Small intestine (tissue), 7 donors: ENCODE measurements at regions not wholly inside any gene's neighbourhood (a gene's known extent, or its start where the extent isn't known, plus 50 kb on each side); places are given as distances from the start of the nearest gene placed in this dataset.

Experiments
- DNase-seq, 2 donors: peaks; one replicate each; pipeline versions ENCODE4 v3.0.0 to v3.0.0-alpha.2; 2013
- FAIRE-seq: peaks from 2 replicates; lab custom pipeline; 2012; peaks lifted over from hg19 to GRCh38; lab: Jason Lieb, UNC
- H3K27ac ChIP-seq, 3 donors: one replicate each; pipeline ENCODE4 v1.5.1; 2013; ENCODE audit warnings: low read length in 2 of 3, mild to moderate bottlenecking in 2 of 3, control low read depth in 1 of 3, inconsistent platforms in 1 of 3, low read depth in 1 of 3, moderate library complexity in 1 of 3
- H3K27me3 ChIP-seq, 3 donors: one replicate each; pipeline ENCODE4 v1.6.1; 2013; ENCODE audit warnings: low read length in 3 of 3, inconsistent platforms in 1 of 3; ENCODE audit not compliant: control insufficient read depth in 3 of 3, insufficient read depth in 3 of 3
- H3K36me3 ChIP-seq, 3 donors: one replicate each; pipeline ENCODE4 v1.6.1; 2013; ENCODE audit warnings: low read length in 3 of 3, inconsistent platforms in 1 of 3, low read depth in 1 of 3, mild to moderate bottlenecking in 1 of 3, moderate library complexity in 1 of 3; ENCODE audit not compliant: control insufficient read depth in 3 of 3, insufficient read depth in 2 of 3
- H3K4me1 ChIP-seq, 3 donors: one replicate each; pipeline ENCODE4 v1.6.1; 2013; ENCODE audit warnings: low read length in 2 of 3, inconsistent platforms in 1 of 3, low read depth in 1 of 3, mild to moderate bottlenecking in 1 of 3, moderate library complexity in 1 of 3; ENCODE audit not compliant: control insufficient read depth in 3 of 3, insufficient read depth in 2 of 3
- H3K4me3 ChIP-seq, 3 donors: one replicate each; pipeline ENCODE4 v1.5.1; 2013; ENCODE audit warnings: low read length in 3 of 3, control low read depth in 1 of 3, inconsistent platforms in 1 of 3, low read depth in 1 of 3, mild to moderate bottlenecking in 1 of 3, moderate library complexity in 1 of 3
- H3K9me3 ChIP-seq, 2 donors: one replicate each; pipeline ENCODE4 v1.6.1; 2013; ENCODE audit warnings: low read depth in 1 of 2, low read length in 1 of 2; ENCODE audit not compliant: control insufficient read depth in 2 of 2, insufficient read depth in 1 of 2
- WGBS, 3 donors: extraction: QIAGEN DNeasy Blood & Tissue Kit; methylation state at CpG; one replicate each; pipeline ENCODE4 v1.1.7; 2013; 5-methylcytosine and 5-hydroxymethylcytosine counted together
- donor health status: healthy with polysubstance abuse.
- donor health status: control.
- donor health status: control.
- donor health status: Bipolar disorder and iron deficiency.
- donor health status: healthy.

DNA sequence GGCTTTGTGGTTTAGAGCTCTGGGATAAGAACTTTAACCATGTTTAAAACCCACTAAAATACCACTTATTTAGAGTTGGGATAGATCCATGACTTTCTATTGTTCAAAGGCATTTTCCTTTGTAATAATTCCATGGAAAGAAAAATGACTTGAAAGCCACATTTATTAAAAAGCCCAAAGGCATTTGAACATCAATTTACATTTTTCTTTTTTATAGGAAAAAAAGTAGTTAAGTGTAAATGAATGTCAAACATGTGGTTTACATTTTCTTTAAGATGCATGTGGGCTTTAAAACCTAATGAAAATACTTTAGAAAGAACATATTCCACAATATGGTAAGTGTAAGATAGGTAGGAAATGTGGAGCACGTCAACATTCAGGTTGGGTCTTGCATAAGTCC lies 443.2 kb downstream of the TOX3 start:
- Histone ChIP-seq H3K4me1 (no peaks in the 10 kb centered on the region), H3K27ac (no peak overlapping the region), H3K4me3 (no peak overlapping the region), H3K27me3 (no peaks in the 10 kb centered on the region), H3K9me3 (no peaks in the 10 kb centered on the region), H3K36me3 (no peaks in the 10 kb centered on the region)
- 51 to 89% (median 79%) methylated on average over 1 of the region's 1 CpG for WGBS, 3 donors
- FAIRE-seq: no peak
- DNase-seq: no peak

DNA sequence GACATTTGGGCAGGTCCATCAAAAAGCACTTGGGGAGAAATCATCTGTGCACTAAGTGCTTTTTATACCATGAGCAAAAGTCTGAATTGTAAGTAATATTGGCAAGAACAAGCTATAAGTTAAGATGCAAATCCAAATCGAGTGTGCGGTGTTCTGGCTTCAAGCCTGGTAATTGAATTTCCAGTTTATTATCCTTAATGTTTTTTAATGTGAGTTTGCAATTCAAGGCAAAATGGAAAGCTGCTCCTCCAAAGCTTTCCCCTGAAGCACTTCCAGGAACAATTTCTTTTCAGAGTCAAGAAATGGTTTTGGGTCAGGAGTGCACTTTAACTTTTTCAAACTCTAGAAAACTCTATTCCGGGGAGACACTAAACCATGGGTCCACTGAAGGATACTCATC lies 445.7 kb downstream of the TOX3 start:
- H3K27ac ChIP-seq: no peak overlapping the region
- no peak overlapping the region for H3K4me3 ChIP-seq
- DNase-seq (no peak), FAIRE-seq (no peak)
- H3K27me3 ChIP-seq: no peaks in the 10 kb centered on the region
- no peaks in the 10 kb centered on the region for H3K4me1 ChIP-seq
- 62 to 80% (median 71%) methylated on average over 3 of the region's 3 CpGs for WGBS, 3 donors
- no peaks in the 10 kb centered on the region for H3K36me3 ChIP-seq
- no peaks in the 10 kb centered on the region for H3K9me3 ChIP-seq

DNA sequence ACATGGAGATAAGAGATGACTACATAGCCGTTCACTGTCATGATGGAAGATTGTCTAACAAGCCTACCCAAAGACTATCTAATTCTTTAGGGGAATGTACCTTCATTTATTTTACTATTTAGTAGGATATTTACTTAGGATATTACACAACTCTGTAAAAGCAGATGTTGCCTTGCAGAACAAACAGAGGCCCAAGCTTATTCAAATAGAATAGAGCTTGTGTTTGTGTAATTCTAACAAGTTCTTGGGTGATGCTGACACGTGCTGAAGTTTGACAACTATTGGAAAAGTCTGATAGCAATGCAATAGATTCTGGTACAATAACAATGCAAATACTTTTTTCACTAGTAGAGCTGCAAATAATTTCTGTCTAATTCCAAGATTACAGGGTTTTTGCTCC lies 447.6 kb downstream of the TOX3 start:
- H3K27ac ChIP-seq: no peak overlapping the region
- WGBS, 3 donors: 9 to 50% (median 24%) methylated on average over 2 of the region's 2 CpGs
- no peaks in the 10 kb centered on the region for H3K27me3 ChIP-seq
- no peaks in the 10 kb centered on the region for H3K4me1 ChIP-seq
- DNase-seq: peak in 1 of 2 donors; percentile 18
- no peaks in the 10 kb centered on the region for H3K36me3 ChIP-seq
- FAIRE-seq: no peak
- H3K9me3 ChIP-seq: no peaks in the 10 kb centered on the region
- no peak overlapping the region for H3K4me3 ChIP-seq

DNA sequence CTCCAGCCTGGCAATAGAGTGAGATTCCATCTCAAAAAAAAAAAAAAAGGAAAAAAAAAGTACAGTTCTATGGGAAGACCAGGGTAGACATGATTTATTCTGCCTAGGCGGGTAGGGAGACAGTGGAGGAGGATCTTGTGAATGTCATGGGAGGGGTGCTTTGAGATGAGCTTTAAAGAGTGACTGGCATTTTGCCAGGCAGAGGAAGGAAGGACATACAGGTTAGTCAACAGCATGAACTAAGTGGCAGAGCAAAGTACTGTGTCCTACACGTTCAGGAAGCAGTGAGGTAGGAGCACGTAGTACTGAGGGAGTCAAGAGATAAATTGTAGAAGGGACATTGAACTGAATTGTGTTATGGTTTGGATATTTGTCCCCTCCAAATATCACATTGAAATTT lies 451.5 kb downstream of the TOX3 start:
- no peak for FAIRE-seq
- WGBS, 3 donors: 35 to 62% (median 40%) methylated on average over 3 of the region's 3 CpGs
- DNase-seq: peak in 1 of 2 donors; percentile 83
- Histone ChIP-seq H3K4me1 (no peaks in the 10 kb centered on the region), H3K4me3 (no peak overlapping the region), H3K36me3 (no peaks in the 10 kb centered on the region), H3K27ac (no peak overlapping the region), H3K27me3 (no peaks in the 10 kb centered on the region), H3K9me3 (no peaks in the 10 kb centered on the region)

DNA sequence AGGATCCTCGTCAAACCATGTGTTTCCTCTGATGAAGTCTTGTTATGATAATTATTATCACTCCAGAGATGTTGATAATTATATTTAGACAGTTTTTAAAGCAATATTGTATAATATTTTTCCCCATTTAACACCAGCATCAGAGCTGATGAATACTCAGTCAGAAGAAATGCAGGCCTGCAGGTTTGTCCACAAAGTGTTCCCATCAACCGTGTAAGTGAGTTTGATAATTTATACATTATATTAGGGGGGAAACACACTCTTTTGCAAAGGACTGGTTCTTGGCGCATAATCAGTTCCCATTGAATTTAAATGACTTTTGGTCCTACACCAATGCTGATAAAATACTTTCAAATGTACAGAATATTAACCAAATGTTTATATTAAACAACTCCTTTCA lies 454.8 kb downstream of the TOX3 start:
- Histone ChIP-seq H3K27ac (no peak overlapping the region), H3K4me3 (no peak overlapping the region), H3K36me3 (no peaks in the 10 kb centered on the region), H3K9me3 (no peaks in the 10 kb centered on the region), H3K27me3 (no peaks in the 10 kb centered on the region), H3K4me1 (no peaks in the 10 kb centered on the region)
- WGBS, 3 donors: 85 to 94% (median 94%) methylated on average over 3 of the region's 3 CpGs
- DNase-seq: no peak
- no peak for FAIRE-seq

DNA sequence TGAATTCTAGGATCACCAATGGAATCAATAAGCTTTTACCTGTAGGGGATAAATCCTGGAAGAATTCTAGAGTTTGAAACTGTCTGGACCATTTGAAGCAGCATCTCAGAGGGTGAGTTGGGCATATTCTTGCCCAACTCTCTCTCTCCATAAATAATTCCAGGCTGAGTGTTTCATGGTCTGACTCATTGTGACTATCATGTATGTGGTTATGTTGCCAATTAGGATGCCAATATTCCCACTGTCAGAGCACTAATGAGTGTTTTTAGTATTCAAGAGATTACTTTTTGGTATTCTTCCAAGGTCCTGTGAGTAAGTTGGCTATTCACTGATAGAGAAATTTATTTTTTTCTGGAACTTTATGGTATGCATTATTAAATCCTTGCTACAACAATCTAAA lies 456.9 kb downstream of the TOX3 start:
- FAIRE-seq (no peak), DNase-seq (no peak)
- no peaks in the 10 kb centered on the region for H3K36me3 ChIP-seq
- H3K4me1 ChIP-seq: no peaks in the 10 kb centered on the region
- no peak overlapping the region for H3K4me3 ChIP-seq
- no peaks in the 10 kb centered on the region for H3K27me3 ChIP-seq
- H3K27ac ChIP-seq: no peak overlapping the region
- H3K9me3 ChIP-seq: no peaks in the 10 kb centered on the region

DNA sequence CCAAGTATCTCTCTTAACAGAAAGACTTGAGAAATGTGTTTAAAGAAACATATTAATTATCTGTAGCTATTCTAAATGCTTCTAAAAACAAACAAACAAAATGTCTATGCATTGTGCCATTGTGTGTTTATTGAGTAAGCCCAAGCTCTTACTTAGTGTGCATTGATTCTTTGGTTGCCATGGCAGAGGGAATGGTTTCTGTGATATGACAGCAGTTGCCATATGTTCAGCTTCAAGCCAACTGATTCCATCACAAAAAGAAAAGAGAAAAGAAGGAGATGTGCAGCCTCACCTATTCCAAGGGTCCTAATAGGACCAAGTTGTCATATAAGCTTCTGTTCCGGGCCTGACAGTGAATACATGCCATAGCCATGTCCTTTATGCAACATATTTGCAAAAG lies 457.5 kb downstream of the TOX3 start:
- WGBS, 3 donors: 78 to 80% (median 79%) methylated on average over 1 of the region's 1 CpG
- no peak overlapping the region for H3K27ac ChIP-seq
- no peaks in the 10 kb centered on the region for H3K4me1 ChIP-seq
- no peaks in the 10 kb centered on the region for H3K9me3 ChIP-seq
- no peaks in the 10 kb centered on the region for H3K36me3 ChIP-seq
- FAIRE-seq (no peak), DNase-seq (no peak)
- H3K4me3 ChIP-seq: no peak overlapping the region
- H3K27me3 ChIP-seq: no peaks in the 10 kb centered on the region

DNA sequence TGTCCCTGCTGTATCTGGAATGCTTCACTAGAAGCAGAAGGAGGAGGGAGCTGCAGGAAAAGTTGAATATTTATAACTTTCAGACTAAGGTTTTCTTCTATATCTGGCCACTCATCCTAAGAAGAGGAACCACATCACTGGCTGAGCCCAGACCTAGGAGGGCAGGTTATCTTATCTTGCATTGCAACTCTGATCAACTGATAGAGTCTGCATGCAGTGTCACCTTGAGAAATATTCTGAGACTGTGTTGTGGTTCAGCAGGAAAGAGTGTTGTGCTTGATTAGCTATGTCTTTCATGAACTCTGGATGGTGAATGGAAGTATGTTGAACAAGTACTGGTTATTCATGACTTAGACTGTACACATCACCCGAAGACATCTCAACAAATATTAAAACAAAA lies 460.0 kb downstream of the TOX3 start:
- Histone ChIP-seq H3K4me1 (no peaks in the 10 kb centered on the region), H3K36me3 (no peaks in the 10 kb centered on the region), H3K9me3 (no peaks in the 10 kb centered on the region), H3K27ac (no peak overlapping the region), H3K27me3 (no peaks in the 10 kb centered on the region), H3K4me3 (no peak overlapping the region)
- 64 to 85% (median 82%) methylated on average over 1 of the region's 1 CpG for WGBS, 3 donors
- no peak for DNase-seq
- FAIRE-seq: no peak

DNA sequence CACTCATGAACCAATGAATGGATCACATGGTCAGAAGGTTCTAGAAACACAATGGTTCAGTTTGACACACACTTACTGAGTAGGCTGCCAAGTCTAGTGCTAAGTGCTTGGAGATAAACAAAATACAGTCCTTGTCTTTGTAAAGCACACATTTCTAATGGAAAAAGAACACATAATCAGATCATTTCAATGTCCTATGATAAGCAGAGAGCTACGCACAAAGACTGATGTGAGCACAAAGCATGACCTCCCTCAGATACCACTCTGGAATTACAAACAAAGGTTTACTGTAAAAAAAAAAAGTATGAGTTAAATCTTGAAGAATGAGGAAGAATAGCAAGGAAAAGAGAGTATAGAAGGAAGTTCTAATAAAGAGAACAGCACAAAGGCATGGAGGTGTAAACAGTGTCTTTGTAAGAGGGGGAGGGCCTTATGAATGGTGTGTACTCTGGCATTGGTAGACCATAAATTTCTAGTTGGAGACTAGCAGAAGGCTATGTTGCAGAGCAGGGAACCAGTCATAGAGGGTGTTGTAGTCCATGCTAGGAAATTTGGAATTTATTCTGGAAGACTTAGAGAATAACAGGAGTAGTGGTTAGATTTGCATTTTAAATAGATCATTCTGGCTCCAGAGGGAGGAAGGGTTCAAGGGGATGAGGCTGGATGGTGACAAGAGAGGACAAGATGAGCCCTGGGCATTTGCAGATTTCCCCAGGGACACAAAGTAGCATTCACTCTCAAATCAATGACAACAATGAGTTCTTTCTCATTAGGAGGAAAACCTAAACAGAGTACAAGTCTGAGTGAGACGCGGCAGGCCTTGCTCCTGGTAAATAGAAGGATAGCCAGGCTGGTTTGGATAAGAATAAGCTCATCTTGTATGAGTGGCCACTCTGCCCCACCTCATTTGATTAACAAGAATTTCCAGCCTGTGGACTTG lies 468.0 kb downstream of the TOX3 start:
- FAIRE-seq (no peak), DNase-seq (no peak)
- H3K36me3 ChIP-seq: no peaks in the 10 kb centered on the region
- H3K27me3 ChIP-seq: no peaks in the 10 kb centered on the region
- WGBS, 3 donors: 81 to 83% (median 82%) methylated on average over 3 of the region's 3 CpGs
- no peak overlapping the region for H3K4me3 ChIP-seq
- H3K9me3 ChIP-seq: no peaks in the 10 kb centered on the region
- H3K27ac ChIP-seq: no peak overlapping the region
- no peaks in the 10 kb centered on the region for H3K4me1 ChIP-seq
